ENCODE measurements at regions not wholly inside any gene's neighbourhood (a gene's known extent, or its start where the extent isn't known, plus 50 kb on each side); places are given as distances from the start of the nearest gene placed in this dataset.

DNA sequence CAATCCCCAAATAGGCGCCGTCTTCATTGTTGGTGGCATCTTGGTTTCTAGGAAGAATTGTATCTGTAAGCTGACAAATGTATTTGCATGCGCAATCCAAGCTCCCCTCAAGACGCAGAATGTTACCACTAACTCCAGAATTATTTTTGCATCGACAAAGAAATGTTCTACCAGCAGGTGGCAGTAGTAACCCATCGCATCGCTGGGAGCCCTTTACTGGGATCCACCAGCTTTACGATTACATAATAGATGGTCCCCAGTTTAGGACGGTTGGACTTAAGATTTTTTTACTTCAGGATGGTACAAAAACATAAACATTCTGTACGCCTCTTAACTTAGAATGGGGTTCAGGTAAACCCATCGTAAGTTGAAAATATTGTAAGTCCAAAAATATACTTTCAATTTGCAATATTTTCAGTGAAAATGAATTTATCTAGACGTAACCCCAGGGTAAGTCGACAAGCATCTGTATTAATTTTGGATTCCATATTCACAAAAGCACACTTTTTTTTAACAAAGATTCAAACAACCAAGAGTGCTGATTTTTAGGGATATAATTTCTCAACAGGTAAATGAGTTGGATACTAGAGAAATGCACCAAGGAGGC is 114.0 kb upstream of the COBL start:
- no peak for TF ChIP-seq GATA3 (IDR thresholded peaks at IDR 0.05; ENCODE audit: low read depth, low read length)
- no peak for TF ChIP-seq GATA2 (IDR thresholded peaks at IDR 0.05; ENCODE audit: low read depth, low read length)
